ENCODE measurements at regions not wholly inside any gene's neighbourhood (a gene's known extent, or its start where the extent isn't known, plus 50 kb on each side); places are given as distances from the start of the nearest gene placed in this dataset.
"Not testable (repeated sequence)": the region's sequence is repeated elsewhere in the genome, so short reads cannot be mapped to it uniquely, and the experiment has no call there.

DNA sequence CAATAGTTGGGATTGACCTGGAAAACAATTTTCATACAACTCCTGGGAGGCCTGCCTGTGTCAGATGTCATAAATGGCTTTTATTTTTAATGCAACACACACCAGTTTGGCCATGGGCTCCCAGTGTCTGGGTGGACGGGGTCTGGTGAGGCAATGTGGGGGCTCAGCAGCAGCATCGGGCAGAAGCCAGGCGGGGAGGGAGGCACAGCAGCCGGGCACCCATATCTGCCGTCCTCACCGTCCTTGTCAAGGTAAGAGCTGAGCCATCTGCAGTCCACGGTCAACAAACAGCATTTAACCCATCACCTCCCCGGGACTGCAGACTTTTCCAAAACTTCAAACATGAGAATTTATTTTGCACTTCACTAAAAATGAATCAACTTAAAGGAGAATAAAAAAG is 154.0 kb upstream of the ZNF469 start:
- DNase-seq (ENCODE audit: low read depth) = not testable (repeated sequence)

DNA sequence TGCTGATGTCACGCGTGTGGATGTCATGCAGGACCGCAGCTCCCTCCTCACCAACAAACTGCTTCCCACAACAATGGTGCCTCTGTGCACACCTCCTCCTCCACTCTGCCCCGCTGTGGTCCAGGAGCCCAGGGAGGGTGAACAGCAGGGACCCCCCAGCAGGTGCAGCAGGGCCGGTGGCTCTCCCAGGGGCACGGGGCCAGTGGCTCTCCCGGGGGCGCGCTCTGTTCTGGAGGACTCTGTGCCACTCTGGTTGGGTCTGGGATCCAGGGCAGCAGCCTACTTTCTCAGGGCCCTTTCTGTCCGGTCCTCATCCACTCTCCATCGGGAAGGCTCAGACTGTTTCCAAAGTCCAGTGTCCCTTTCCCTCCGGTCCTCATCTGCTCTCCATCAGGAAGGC is 153.0 kb upstream of the ZNF469 start:
- not testable (repeated sequence) for DNase-seq (ENCODE audit: low read depth)

DNA sequence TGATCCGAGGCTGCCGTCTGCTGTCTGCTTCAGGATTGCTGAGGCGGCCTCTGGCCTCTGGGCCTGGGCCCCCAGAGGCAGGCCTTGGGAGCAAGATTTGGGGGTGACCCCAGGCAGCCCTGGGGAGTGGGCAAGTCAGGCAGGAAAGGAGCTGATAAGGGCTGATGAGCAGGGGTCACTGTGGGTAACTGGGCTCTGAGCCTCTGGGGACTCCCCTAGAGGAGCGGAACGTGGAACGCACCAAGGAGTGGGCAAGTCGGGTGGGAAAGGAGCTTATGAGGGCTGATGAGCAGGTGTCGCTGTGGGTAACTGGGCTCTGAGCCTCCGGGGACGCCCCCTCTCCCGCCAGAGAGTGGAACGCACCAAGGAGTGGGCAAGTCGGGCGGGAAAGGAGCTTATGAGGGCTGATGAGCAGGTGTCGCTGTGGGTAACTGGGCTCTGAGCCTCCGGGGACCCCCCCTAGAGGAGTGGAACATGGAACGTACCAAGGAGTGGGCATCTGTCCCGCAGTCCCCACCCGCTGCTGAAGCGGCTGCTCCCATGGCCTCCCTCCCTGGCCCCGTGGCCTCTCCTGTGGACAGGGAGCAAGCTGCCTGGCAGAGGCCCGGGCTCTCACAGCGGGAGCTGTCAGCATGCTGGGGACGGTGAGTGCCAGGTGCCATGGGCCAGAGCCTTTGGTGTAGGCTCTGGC is 152.3 kb upstream of the ZNF469 start:
- not testable (repeated sequence) for DNase-seq (ENCODE audit: low read depth)

GRCh38 chr16:88230967-88231615 is 151.7 kb upstream of the ZNF469 start:
- DNase-seq (ENCODE audit: low read depth) = not testable (repeated sequence)

DNA sequence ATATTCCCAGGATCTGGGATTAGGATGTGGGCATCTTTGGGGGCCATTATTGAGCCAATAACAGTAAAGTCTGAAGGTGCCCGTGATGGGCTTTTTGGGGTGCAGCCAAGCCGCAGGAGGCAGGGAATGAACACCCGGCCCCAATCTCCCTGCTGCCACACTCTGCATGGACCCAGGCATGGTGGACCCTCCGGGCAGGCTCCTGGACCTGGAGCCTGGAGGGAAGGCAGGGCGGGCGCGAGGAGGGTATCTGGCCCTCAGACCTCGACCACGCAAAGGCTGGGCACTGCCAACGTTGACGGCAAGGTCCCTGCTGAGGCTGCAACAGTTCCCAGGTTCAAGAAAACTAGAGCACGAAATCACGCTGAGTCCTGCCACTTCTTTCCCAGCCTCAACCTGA is 150.9 kb upstream of the ZNF469 start:
- not testable (repeated sequence) for DNase-seq (ENCODE audit: low read depth)

DNA sequence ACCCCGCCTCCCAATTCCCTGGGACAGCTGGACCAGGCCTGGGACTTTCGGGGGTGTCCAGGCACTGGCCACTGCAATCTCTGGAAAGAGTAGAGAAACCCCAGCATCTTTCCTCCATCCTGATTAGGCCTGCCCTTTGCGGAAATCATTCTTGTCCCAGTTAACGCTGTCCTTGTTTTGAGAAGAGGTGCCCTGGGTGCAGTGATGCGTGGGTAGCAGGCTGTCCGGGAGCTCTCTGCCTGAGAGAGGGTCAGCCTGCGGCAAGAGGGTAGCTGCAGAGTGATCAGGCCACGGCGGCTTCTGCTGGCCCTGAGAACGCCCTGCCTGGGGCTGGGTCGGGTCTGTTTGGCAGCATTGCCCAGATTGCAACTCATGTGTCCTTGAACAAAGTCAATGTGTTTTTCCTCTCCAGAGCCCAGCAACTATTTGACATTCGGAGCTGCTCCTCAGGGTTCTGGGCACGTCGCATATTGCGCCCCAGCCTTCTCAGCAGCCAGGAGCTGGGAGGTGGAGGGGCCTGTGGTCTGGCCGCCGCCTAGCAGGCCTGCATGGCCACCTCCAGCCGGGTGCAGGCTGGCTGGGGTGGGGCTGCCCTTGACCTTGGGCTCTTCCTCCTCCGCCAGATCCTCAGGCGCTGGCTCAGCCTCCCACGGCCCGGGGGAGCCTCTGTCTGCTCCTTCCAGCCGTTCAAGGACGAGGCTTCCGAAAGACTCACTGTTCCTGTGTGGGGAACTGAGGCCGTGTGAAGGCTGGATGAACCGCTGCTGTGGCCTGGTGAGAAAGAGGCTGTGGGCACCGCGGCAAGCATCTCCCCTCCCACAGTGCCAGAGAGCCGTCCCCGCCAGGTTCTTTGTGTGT is 150.1 kb upstream of the ZNF469 start:
- DNase-seq (ENCODE audit: low read depth) = not testable (repeated sequence)

GRCh38 chr16:88233621-88234420 is 148.9 kb upstream of the ZNF469 start:
- DNase-seq (ENCODE audit: low read depth) = not testable (repeated sequence)

- DNase-seq (ENCODE audit: low read depth) = not testable (repeated sequence)
Measured at GRCh38 chr16:88234421-88235271, 148.1 kb upstream of the ZNF469 start.

DNA sequence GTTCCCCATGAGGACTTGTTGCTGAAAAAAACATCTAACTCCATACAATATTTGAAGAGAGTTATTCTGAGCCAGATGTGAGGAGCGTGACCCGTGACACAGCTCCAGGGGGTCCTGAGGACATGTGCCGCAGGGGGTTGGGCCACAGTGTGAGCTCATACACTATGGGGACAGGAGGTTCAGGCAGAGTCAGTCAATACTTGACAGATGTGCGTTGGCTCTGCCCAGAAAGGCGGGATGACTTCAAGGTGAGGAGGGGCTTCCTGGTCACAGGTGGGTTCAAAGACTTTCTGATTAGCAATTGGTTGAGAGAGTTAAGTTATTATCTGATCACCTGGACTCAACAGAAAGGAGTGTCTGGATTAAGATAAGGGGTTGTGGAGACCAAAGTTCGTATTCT is 147.1 kb upstream of the ZNF469 start:
- DNase-seq (ENCODE audit: low read depth) = not testable (repeated sequence)

DNA sequence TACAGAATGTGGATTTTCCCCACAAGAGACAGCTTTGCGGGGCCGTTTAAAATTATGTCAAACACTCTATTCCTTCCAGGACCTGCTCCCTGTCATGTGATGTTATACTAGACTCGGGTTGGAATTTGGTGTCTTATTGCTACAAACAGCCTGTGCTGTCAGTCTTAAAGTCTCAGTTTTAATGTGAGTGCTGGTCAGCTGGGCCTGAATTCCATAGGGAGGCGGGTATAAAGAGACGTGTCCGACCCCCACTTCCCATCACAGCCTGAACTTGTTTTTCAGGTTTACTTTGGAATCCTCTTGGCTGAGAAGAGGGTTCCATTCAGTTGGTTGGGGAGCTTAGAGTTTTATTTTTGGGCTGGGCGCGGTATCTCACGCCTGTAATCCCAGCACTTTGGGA is 146.5 kb upstream of the ZNF469 start:
- not testable (repeated sequence) for DNase-seq (ENCODE audit: low read depth)

GRCh38 chr16:88237314-88237713 is 145.4 kb upstream of the ZNF469 start:
- DNase-seq (ENCODE audit: low read depth) = not testable (repeated sequence)

DNA sequence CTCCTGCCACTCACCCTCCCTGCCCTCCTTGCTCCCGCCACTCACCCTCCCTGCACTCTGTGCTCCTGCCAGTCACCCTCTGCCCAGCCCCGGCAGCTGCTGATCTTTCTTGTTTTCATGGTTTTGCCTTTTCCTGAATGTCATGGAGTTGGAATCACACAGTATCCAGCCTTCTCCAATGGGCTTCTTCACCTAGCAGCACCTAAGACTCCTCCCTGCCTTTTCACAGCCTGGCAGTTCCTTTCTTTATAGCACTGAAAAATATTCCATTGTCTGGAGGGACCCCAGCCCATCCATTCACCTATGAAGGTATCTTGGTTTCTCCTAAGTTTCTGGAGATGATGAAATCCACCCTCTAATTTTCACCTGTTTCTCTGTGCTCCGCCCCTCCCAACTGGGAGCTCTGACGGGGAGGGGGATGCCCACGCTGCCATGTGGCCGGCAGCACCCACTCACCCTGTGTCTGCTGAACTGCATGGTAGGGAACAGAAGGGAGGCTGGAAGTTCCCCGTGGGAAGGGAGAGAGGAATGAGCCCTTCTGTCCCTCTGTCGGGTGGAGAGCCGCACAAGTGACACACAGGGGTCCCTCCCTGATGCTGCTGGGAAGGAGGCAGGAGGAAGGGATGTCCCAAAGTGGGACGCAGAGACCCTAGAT is 144.9 kb upstream of the ZNF469 start:
- not testable (repeated sequence) for DNase-seq (ENCODE audit: low read depth)

GRCh38 chr16:88238732-88239274 is 144.0 kb upstream of the ZNF469 start:
- DNase-seq (ENCODE audit: low read depth) = peak; percentile 96

DNA sequence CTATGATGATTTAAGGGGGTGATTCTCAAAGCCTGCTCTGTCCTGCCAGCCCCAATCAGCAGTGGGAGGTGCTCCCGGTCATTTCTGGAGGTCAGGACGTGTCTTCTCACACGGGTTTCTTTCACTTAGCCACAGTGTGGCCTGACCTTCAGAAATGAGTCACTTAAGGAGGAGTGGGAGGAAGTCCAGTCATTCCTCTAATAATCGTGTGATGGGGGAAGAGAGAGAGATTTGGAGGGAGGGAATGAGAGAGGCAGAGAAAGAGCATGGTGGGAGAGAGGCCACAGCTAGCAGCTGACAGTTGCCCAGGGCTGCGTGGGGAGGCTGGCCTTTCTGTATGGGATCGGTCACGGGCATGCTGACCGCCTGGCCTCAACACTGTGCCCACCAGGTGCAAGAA is 142.6 kb upstream of the ZNF469 start:
- DNase-seq (ENCODE audit: low read depth) = peak; percentile 54

DNA sequence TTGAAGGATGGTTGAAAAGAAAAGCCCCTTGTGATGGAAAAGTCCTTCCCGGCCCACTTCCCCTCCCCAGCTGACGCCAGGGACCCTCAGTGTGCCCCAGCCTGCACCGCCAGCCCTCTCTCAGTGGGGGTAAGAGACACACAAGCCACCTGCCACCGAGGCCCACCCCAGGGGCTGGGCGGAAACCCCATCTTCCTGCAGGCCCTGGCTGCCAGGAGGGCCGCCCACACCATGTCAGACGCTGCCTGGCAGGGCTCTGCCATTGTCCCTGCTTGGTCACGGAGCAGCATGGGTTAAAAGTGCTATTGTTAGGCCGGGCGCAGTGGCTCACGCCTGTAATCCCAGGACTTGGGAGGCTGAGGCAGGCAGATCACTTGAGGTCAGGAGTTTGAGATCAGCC is 142.0 kb upstream of the ZNF469 start:
- DNase-seq (ENCODE audit: low read depth) = not testable (repeated sequence)

DNA sequence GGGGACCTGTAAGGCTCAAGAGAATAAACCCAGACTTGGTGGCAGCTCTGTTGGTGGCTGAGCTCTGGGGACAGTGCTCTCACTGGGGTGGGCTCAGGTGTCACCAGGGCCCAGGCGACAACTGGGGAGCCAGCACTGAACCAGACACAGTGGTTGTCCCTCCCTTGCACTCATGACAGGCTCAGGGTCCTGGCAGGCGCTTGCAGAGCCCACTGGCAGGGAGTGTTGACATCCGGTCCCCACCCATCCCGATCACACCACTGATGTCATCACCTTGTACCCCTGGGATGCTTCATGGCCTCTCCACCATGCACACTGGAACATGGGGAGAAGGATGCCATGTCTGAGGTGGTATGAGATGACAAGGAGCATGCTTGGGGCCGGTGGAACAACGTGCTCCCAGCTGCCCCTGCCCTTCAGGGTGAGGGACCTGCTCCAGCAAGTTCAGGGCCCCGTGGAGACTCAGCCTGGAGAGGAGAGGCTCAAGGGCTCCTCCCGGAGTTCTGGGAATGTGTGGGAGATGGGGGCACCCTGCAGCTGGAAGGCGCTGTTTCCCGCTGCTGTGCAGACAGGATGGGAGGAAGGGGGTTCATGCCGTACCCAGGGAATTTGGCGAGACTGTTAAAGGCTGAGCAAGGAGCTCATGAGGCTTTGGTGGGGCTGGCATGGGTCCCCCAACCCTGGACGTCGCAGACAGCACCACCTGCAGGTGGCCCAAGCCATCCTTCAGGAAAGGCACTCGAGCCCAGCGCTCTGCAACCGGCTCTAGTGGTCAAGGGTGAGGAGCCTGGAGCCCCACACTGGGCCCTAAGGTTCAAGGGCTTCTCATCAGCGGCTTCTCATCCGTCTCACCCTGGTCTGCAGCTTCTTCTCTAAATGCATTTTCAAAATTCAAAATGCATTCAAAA is 141.1 kb upstream of the ZNF469 start:
- DNase-seq (ENCODE audit: low read depth) = not testable (repeated sequence)

DNA sequence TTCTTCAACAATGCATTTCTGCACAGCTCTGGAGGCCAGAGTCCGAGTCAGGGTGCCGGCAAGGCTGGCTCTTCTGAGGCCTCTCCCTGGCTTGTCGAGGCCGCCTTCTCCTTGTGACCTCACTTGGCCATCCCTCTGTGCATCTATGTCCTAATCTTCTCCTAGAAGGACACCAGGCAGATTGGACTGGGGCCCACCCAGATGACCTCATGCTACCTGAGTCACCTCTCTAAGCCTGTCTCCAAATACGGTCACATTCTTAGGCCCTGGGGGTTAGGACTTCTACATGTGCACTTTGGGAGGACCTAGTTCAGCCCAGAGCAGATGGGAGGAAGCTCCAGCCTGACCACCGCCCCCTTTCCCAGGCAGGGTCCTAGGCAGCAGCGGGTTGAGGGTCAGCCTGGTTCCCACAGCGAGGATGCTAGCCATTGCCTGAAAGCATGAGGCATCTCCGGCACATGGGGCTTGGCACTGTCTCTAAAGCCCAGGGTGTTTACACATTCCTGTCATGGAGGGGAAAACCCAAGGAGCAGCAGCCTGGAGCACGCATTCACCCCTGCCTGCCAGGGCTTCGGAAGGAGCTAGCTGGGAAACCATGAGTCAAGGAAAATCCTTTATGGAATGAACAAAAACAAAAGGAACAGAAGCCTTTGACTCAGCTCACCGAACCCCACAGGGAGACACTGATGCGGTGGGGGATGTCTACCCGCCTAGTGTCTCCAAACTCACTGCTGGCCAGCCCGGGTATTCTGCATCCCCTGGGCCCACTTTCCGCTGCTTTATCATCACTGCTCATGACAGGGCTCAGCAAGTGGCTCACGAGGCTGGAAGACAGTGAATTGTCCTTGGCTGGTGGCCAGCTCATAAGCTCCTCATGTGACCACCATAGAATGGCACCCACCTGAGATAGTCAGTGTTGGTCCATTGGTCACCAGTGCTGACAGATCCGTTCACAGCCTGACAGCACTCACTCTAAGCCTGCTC is 140.2 kb upstream of the ZNF469 start:
- DNase-seq (ENCODE audit: low read depth) = peak; percentile 91

- not testable (repeated sequence) for DNase-seq (ENCODE audit: low read depth)
Measured at GRCh38 chr16:88243921-88244320, 138.8 kb upstream of the ZNF469 start.
